Cardiac fibroblast (primary cell): ENCODE measurements at regions not wholly inside any gene's neighbourhood (a gene's known extent, or its start where the extent isn't known, plus 50 kb on each side); places are given as distances from the start of the nearest gene placed in this dataset.

Experiments
- DNase-seq, 2 donors: peaks; one replicate each; pipeline versions ENCODE4 v3.0.0 to v3.0.0-alpha.2; 2010; ENCODE audit warnings: low read depth in 2 of 2
- H3K4me3 ChIP-seq, 2 donors: replicated peaks in 1 of 2; 1 replicate in 1 of 2; 2 replicates in 1 of 2; pipeline ENCODE4 v1.5.1; 2011; ENCODE audit warnings: low read depth in 2 of 2, low read length in 2 of 2, mild to moderate bottlenecking in 2 of 2, moderate library complexity in 1 of 2
- TF ChIP-seq, protein P1 (sequence below): IDR thresholded peaks from one replicate; pipeline ENCODE4 v1.5.1; 2011; ENCODE audit warnings: low read depth, mild to moderate bottlenecking, low read length, inconsistent platforms

DNA sequence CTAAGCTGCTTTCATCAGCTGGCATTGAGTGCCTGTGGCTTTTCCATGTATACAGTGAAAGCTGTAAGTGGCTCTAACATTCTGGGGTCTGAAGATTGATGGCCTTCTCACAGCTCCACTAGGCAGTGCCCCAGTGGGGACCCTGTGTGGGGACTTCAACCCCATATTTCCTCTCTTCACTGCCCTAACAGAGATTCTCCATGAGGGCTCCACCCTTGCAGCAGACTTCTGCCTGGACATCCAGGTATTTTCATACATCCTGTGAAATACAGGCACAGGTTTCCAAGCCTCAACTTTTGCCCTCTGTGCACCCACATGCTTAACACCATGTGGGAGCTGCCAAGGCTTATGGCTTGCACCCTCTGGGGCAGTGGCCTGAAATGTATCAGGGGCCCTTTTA, 188.2 kb upstream of the SYT4 start:
- TF ChIP-seq, protein P1, sequence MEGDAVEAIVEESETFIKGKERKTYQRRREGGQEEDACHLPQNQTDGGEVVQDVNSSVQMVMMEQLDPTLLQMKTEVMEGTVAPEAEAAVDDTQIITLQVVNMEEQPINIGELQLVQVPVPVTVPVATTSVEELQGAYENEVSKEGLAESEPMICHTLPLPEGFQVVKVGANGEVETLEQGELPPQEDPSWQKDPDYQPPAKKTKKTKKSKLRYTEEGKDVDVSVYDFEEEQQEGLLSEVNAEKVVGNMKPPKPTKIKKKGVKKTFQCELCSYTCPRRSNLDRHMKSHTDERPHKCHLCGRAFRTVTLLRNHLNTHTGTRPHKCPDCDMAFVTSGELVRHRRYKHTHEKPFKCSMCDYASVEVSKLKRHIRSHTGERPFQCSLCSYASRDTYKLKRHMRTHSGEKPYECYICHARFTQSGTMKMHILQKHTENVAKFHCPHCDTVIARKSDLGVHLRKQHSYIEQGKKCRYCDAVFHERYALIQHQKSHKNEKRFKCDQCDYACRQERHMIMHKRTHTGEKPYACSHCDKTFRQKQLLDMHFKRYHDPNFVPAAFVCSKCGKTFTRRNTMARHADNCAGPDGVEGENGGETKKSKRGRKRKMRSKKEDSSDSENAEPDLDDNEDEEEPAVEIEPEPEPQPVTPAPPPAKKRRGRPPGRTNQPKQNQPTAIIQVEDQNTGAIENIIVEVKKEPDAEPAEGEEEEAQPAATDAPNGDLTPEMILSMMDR: no peak
- no peak for DNase-seq
- no peak overlapping the region for H3K4me3 ChIP-seq

DNA sequence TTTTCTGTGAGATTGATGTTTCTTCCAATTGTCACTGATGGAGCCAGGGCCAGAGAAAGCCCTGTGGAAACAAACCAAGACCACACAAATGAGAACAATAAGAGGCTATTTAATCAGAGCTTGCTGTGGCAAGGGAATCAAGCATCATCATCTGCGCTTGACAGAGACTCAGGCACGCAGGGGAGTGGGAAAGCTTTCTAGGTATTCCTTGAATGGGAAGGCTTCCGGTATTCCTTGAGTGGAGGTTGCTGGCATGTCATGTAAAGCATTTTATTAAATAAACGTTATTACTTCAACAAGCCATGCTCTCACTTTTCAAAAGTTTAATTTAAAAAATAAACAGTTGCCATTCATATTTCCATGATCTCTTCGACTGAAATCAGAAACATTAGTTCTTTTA, 194.6 kb upstream of the SYT4 start:
- TF ChIP-seq, protein P1: no peak
- no peak for DNase-seq

DNA sequence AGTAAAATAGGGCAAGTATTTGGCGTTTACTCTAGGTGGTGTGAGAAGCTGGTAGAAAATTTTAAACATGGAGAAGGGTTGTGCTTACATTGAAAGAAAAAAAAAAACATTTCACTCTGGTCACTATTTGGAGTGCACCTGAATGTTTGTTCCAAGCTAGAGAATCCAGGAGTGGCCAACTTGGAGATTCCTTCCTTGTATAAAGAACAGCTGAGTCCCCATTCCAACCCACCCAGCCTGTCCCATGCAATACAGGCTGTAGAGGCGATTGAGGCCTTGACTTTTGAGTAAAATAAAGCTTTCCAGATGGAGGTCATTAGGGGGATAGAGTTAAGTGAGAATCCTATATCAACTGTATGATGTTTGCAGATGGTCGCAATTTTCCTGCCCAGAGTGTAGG, 203.8 kb upstream of the SYT4 start:
- TF ChIP-seq, protein P1: no peak
- no peak for DNase-seq
- H3K4me3 ChIP-seq: no peak overlapping the region

More for the DNA sequence above, 194.6 kb upstream of the SYT4 start:
- no peak overlapping the region for H3K4me3 ChIP-seq

DNA sequence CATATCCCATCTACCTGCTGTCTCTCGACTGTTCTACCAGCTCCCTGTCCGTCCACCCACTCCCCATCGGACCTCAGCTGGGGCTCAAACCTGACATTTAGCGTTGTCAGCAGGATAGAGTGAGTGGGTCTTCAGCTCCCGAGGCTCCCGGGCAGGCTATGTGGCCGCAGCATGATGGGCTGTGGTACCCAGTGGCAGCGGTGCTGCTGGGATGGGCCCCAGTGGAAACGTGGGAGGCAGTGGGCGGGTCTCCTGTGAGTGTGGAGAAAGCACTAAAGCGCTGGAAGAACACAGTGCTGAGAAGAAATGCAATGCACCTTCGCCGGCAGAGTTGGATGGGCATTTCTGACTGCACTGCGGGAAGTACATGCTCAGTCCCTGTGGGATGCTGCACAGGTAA, 204.8 kb upstream of the SYT4 start:
- DNase-seq: no peak
- no peak overlapping the region for H3K4me3 ChIP-seq
- TF ChIP-seq, protein P1: no peak

DNA sequence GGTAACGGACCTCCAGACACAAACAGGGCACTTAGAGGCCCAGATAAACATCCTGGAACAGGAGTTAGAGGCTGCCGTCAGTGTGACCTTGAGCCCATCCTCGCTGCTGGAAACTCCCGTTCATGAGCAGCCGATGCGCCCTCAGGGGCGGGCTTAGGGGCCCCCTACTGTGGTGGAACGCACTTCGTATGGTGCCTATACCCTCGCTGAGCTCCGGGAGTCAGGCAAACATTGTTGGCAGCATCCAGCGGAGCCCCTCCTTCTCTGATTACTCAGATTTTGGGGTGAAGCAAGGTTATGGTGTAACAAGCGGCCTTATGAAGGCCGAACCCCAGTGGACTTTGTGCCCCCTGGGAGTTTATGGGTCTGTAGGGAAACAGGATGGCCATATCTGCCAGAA, 205.3 kb upstream of the SYT4 start:
- TF ChIP-seq, protein P1: no peak
- H3K4me3 ChIP-seq: no peak overlapping the region
- DNase-seq: no peak

DNA sequence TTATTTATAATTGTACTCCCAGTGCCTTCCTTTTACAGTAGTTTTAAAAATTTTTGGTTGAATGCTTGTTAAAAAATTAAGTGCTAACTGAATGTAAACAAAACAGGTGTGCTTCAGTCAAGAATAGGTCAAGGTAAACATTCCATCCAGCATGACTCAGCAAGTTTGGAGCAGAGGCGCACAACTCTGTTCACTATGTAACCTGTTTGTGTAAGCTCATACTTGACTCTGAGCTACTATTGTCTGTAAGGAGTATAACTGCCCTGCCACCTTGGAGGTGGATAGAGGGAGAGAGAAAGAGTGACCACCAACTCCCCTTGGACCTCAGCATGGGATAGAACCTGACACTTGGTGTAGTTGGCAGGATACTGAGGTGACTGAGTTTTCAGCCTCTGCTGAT, 207.4 kb upstream of the SYT4 start:
- no peak for DNase-seq
- TF ChIP-seq, protein P1: no peak
- no peak overlapping the region for H3K4me3 ChIP-seq

DNA sequence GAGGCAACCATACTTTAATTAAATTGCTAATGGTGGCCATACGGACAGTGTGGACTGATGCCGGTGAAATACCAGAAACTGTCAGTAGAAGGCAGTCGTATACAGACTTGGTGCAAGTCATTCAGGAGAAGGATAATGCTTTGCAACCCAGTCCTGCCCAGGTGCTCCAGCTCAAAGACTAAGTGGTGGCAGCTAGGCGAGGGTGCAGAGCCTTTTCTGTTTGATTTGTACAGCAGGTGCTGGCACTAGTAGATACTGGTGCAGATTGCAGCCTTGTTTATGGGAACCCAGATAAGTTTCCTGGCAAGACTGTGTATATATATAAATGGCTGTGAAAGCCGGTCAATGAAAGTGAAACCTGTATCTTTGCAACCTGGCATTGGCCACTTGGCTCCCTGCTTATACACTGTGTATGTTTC, 208.3 kb upstream of the SYT4 start:
- TF ChIP-seq, protein P1: no peak
- no peak for DNase-seq
- no peak overlapping the region for H3K4me3 ChIP-seq
